HL-60 (cell line): ENCODE measurements at regions not wholly inside any gene's neighbourhood (a gene's known extent, or its start where the extent isn't known, plus 50 kb on each side); places are given as distances from the start of the nearest gene placed in this dataset.

Source experiments
- DNase-seq, 2 experiments: peaks; one replicate each; pipeline ENCODE4 v3.0.0-alpha.2; 2010 to 2020; ENCODE audit warnings: low read depth in 1 of 2, low spot score in 1 of 2
- H3K27ac ChIP-seq: fragments of 250-450 bp; sonication (Bioruptor Pico); replicated peaks from 2 replicates; pipeline ENCODE4 v1.5.1; 2020; ENCODE audit warnings: mild to moderate bottlenecking, moderate library complexity
- H3K27me3 ChIP-seq: fragments of 250-450 bp; sonication (Bioruptor Pico); 2 replicates; pipeline ENCODE4 v1.5.1; 2021; ENCODE audit warnings: mild to moderate bottlenecking, moderate library complexity; ENCODE audit not compliant: insufficient read depth, poor library complexity, severe bottlenecking
- H3K4me3 ChIP-seq: replicated peaks from 2 replicates; pipeline ENCODE4 v1.5.1; 2011; ENCODE audit warnings: mild to moderate bottlenecking, control low read depth, low read length; ENCODE audit not compliant: insufficient read depth
- CTCF ChIP-seq: IDR thresholded peaks from one replicate; pipeline ENCODE4 v1.5.1; 2011; ENCODE audit warnings: low read length, control low read depth, inconsistent platforms; ENCODE audit not compliant: insufficient read depth
- GABPA ChIP-seq: IDR thresholded peaks from 2 replicates; pipeline ENCODE4 v1.6.1; 2012; ENCODE audit warnings: low read depth
- POLR2AphosphoS5 ChIP-seq: IDR thresholded peaks from 2 replicates; pipeline ENCODE4 v1.6.1; 2012; ENCODE audit warnings: low read depth
- REST ChIP-seq: IDR thresholded peaks from 2 replicates; pipeline ENCODE4 v1.6.1; 2012; ENCODE audit warnings: low read depth; ENCODE audit not compliant: insufficient replicate concordance
- SPI1 ChIP-seq: IDR thresholded peaks from 2 replicates; pipeline ENCODE4 v1.6.1; 2012; ENCODE audit warnings: low read depth, mild to moderate bottlenecking, borderline replicate concordance

GRCh38 chr10:53127686-53128085 is 355.1 kb upstream of the MBL2 start:
- no peak overlapping the region for H3K4me3 ChIP-seq
- no peak overlapping the region for H3K27ac ChIP-seq
- TF ChIP-seq SPI1 (no peak), POLR2AphosphoS5 (no peak), CTCF (no peak), GABPA (no peak), REST (no peak)
- no peaks in the 10 kb centered on the region for H3K27me3 ChIP-seq
- DNase-seq = no peak

GRCh38 chr10:53123311-53123710 is 350.7 kb upstream of the MBL2 start:
- Histone ChIP-seq H3K27ac (no peak overlapping the region), H3K4me3 (no peak overlapping the region), H3K27me3 (no peaks in the 10 kb centered on the region)
- no peak for TF ChIP-seq POLR2AphosphoS5
- no peak for TF ChIP-seq GABPA
- no peak for TF ChIP-seq CTCF
- no peak for TF ChIP-seq SPI1
- TF ChIP-seq REST = no peak
- no peak for DNase-seq

GRCh38 chr10:53122281-53122680 is 349.7 kb upstream of the MBL2 start:
- H3K27ac ChIP-seq = no peak overlapping the region
- H3K27me3 ChIP-seq = no peaks in the 10 kb centered on the region
- H3K4me3 ChIP-seq = no peak overlapping the region
- peak in 1 of 2 experiments; percentile 24 for DNase-seq
- TF ChIP-seq GABPA = no peak
- no peak for TF ChIP-seq POLR2AphosphoS5
- no peak for TF ChIP-seq CTCF
- no peak for TF ChIP-seq REST
- TF ChIP-seq SPI1 = no peak
